HFFc6 (cell line): ENCODE measurements at regions not wholly inside any gene's neighbourhood (a gene's known extent, or its start where the extent isn't known, plus 50 kb on each side); places are given as distances from the start of the nearest gene placed in this dataset.
A peak's percentile ranks its signal among the peaks of the same experiment; 100 is the strongest.

Source experiments
- DNase-seq: peaks from one replicate; pipeline ENCODE4 v3.0.0-alpha.2; 2018
- H3K27ac Mint-ChIP-seq: 2 replicates; pipeline ENCODE4 v1.8.0; 2020; ENCODE audit warnings: mild to moderate bottlenecking, mixed read lengths
- H3K27me3 Mint-ChIP-seq: 2 replicates; pipeline ENCODE4 v1.8.0; 2021; ENCODE audit warnings: mild to moderate bottlenecking, moderate library complexity, mixed read lengths; ENCODE audit not compliant: insufficient read depth
- H3K36me3 Mint-ChIP-seq: 2 replicates; pipeline ENCODE4 v1.8.0; 2021; ENCODE audit warnings: low read depth, mixed read lengths
- H3K4me1 Mint-ChIP-seq: 2 replicates; pipeline ENCODE4 v1.8.0; 2020; ENCODE audit warnings: low read depth, mixed read lengths
- H3K4me3 Mint-ChIP-seq: 2 replicates; pipeline ENCODE4 v1.8.0; 2020; ENCODE audit warnings: mild to moderate bottlenecking, moderate library complexity, mixed read lengths
- H3K9me3 Mint-ChIP-seq: 2 replicates; pipeline ENCODE4 v1.8.0; 2020; ENCODE audit warnings: mild to moderate bottlenecking, mixed read lengths
- TF ChIP-seq, protein P1 (sequence below): fragments of 200-600 bp; sonication (generic); IDR thresholded peaks from 2 replicates; pipeline ENCODE4 v1.5.0; 2021; ENCODE audit warnings: antibody characterized with exemption, mild to moderate bottlenecking

DNA sequence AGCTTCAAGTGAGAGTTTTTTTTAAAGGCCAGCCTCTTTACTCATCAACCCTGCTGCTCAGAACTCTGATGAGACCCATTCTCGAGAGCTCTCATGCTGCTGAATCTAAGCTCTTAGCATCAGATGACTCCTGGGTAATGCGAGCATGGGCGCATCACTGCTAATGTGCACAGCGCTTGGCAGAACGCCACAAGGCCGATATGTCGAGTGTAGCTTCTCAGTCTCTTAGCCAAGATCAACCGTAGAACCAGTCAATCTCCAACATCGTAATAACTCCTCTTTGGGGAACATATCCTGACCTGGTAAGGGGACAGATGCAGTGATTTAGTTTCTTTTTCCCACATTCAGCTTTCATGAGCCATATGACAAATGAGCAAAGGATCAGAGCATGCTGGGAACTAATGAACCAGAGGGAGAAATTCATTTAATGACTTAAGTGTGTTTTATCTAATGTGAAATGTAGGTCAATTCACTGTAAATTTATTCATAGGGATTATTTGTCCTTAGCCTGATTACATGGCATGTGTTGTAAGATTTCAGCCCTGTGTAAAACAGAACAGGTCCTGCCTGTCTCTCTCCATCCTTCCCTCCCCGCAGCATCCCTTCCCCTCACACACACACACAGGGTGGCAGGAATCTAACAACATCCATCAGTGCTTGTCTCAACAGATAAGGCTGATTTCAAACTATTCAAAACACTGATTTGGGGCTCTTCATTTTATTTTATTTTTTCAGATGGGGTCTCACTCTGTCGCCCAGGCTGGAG is 195.4 kb upstream of the C2CD4B start:
- Mint-ChIP-seq H3K4me3 (no peak overlapping the region), H3K4me1 (peaks cover 15% of the 10 kb centered on the region), H3K27me3 (peaks cover 28% of the 10 kb centered on the region), H3K9me3 (no peaks in the 10 kb centered on the region), H3K36me3 (no peaks in the 10 kb centered on the region), H3K27ac (no peak overlapping the region)
- DNase-seq, result no peak
- TF ChIP-seq, protein P1, sequence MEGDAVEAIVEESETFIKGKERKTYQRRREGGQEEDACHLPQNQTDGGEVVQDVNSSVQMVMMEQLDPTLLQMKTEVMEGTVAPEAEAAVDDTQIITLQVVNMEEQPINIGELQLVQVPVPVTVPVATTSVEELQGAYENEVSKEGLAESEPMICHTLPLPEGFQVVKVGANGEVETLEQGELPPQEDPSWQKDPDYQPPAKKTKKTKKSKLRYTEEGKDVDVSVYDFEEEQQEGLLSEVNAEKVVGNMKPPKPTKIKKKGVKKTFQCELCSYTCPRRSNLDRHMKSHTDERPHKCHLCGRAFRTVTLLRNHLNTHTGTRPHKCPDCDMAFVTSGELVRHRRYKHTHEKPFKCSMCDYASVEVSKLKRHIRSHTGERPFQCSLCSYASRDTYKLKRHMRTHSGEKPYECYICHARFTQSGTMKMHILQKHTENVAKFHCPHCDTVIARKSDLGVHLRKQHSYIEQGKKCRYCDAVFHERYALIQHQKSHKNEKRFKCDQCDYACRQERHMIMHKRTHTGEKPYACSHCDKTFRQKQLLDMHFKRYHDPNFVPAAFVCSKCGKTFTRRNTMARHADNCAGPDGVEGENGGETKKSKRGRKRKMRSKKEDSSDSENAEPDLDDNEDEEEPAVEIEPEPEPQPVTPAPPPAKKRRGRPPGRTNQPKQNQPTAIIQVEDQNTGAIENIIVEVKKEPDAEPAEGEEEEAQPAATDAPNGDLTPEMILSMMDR, result no peak

DNA sequence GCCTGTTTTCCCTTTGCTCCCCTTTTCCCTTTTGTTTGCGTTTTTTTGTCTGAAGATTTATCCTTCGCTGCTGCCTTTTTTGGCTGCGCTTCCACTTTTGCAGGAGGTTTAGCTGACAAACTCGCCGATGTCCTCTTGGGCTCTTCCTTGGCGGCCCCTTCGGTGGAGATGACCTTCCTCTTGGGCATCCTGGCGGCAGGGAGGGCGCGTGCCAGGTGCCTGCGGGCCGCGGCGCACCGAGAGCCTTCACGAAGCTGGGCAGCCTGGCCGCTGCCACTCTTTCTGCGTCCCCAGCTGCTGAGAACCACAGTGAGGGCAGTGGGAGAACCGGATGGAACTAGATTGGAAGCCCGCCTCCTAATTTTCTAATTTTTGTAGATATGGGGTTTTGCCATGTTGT is 197.1 kb upstream of the C2CD4B start:
- no peak overlapping the region for H3K4me3 Mint-ChIP-seq
- TF ChIP-seq, protein P1, result no peak
- H3K36me3 Mint-ChIP-seq, result no peaks in the 10 kb centered on the region
- DNase-seq, result no peak
- no peaks in the 10 kb centered on the region for H3K9me3 Mint-ChIP-seq
- H3K4me1 Mint-ChIP-seq, result peaks cover 15% of the 10 kb centered on the region
- peaks cover 31% of the 10 kb centered on the region for H3K27me3 Mint-ChIP-seq
- H3K27ac Mint-ChIP-seq, result no peak overlapping the region

DNA sequence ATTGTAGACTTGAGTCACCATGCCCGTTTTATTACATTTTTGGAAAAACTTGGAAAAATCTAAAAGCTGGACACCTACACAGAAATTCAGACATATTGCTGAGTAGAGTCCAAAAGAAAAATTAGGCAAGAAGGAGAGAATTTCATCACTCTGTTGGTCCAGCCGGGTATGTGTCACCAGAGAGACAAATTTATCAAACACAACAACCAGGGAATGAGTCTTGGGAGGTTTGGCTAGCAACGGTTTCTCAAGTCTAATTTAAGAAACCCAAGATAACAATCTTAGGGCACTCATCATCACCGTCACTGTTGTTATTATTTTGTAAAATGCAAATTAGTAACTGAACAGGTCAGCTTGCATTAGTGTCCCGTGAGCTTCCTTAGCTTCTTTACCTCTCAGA is 197.5 kb upstream of the C2CD4B start:
- H3K27me3 Mint-ChIP-seq, result peaks cover 29% of the 10 kb centered on the region
- TF ChIP-seq, protein P1, result no peak
- H3K27ac Mint-ChIP-seq, result no peak overlapping the region
- peak; percentile 65 for DNase-seq
- no peak overlapping the region for H3K4me3 Mint-ChIP-seq
- peaks cover 15% of the 10 kb centered on the region for H3K4me1 Mint-ChIP-seq
- H3K36me3 Mint-ChIP-seq, result no peaks in the 10 kb centered on the region
- no peaks in the 10 kb centered on the region for H3K9me3 Mint-ChIP-seq

DNA sequence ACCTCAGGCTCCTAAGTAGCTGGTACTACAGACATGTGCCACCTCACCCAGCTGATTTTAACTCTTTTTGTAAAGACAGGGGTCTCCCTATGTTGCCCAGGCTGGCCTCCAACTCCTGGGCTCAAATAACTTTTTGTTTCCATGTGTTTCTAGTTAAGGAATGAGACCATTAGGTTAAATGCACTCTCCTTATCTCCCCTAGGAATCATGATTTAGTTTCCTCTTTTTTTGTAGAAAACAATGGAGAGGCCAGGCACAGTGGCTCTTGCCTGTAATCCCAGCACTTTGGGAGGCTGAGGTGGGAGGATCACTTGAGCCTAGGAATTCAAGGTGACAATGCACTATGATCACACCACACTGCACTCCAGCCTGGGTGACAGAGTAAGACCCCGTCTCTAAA is 198.8 kb upstream of the C2CD4B start:
- no peak for DNase-seq
- Mint-ChIP-seq H3K27ac (no peak overlapping the region), H3K9me3 (no peaks in the 10 kb centered on the region), H3K27me3 (peaks cover 29% of the 10 kb centered on the region), H3K4me3 (no peak overlapping the region), H3K36me3 (no peaks in the 10 kb centered on the region), H3K4me1 (peaks cover 15% of the 10 kb centered on the region)
- TF ChIP-seq, protein P1, result no peak

DNA sequence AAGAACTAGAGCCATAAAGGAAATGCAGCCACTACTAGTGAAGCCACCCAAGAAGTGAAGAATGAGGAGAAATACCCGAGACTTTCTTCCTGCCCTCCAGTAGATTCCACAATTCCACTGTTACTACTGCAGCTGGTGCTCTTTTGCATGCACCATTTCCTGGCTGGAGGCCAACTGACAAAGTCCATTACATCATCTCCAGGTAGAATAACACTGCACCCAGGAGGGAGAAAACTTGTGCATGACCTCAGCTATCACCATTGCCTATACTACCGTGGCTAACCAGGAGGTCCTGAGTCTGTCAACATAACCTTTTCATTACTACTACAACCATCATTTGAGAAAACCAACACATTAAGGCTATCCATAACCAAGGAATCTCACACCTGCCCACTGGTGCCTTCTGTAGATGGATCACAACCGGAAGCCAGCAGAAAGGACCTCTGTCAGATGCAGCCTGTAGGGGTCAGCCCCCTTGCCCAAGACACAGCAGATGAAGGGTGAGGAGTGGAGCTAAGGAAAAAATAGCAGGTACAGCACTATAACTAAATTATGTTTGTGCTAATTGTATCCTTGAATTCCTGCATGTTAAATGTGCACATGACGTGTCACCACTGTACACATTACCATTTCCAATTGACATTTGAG is 200.8 kb upstream of the C2CD4B start:
- TF ChIP-seq, protein P1, result no peak
- no peaks in the 10 kb centered on the region for H3K9me3 Mint-ChIP-seq

More for the DNA sequence above, 200.8 kb upstream of the C2CD4B start:
- no peak for DNase-seq
- no peak overlapping the region for H3K27ac Mint-ChIP-seq
- H3K4me3 Mint-ChIP-seq, result no peak overlapping the region
- H3K4me1 Mint-ChIP-seq, result peaks cover 8% of the 10 kb centered on the region; the same call in 1 of the 2 replicates
- peaks cover 25% of the 10 kb centered on the region for H3K27me3 Mint-ChIP-seq
- no peaks in the 10 kb centered on the region for H3K36me3 Mint-ChIP-seq
